ENCODE measurements at regions not wholly inside any gene's neighbourhood (a gene's known extent, or its start where the extent isn't known, plus 50 kb on each side); places are given as distances from the start of the nearest gene placed in this dataset.

DNA sequence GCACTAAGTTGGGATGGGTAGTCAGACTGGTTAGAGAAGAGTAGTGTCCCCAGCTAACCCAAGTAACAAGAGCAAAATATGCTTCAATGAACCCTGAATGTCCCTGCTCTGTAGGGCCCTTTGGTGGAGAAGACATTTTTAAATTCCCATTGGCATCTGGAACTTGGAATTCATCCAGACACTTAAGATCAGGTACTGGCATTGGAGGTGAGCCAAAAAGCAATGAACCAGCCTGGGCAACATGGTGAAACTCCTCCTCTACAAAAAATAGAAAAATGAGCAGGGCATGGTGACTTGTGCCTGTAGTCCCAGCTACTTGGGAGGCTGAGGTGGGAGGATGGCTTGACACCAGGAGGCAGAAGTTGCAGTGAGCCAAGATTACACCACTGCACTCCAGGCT is 58.9 kb upstream of the ZNF618 start:
- CTCF ChIA-PET, result interaction anchor here (0.8 to 1.0 kb wide), 3 partner anchors 10 to 216 kb away, joined by 3 to 4 read pairs (median 4); no protein-coding TSS in a partner anchor
- TF ChIP-seq ZNF292 (tag by site-specific recombination; IDR thresholded peaks at IDR 0.05; ENCODE audit: borderline replicate concordance, low read depth) (no peak), BCL11B (tag by site-specific recombination; IDR thresholded peaks at IDR 0.05; ENCODE audit: low read depth) (no peak)
- Histone ChIP-seq H3K4me1 (ENCODE audit: control insufficient read depth, insufficient read depth, low read length) (no peaks in the 10 kb centered on the region), H3K4me3 (ENCODE audit: low read depth, low read length) (no peak overlapping the region), H3K36me3 (ENCODE audit: control insufficient read depth in 2 of 2, insufficient read depth in 1 of 2, low read length in 2 of 2) (no peaks in the 10 kb centered on the region), H3K27ac (ENCODE audit: extremely low read depth, low read depth, low read length) (no peak overlapping the region), H3K9me3 (ENCODE audit: control insufficient read depth, insufficient read depth, low read depth, low read length) (no peaks in the 10 kb centered on the region)
- POLR2A ChIA-PET, result no interaction called here

DNA sequence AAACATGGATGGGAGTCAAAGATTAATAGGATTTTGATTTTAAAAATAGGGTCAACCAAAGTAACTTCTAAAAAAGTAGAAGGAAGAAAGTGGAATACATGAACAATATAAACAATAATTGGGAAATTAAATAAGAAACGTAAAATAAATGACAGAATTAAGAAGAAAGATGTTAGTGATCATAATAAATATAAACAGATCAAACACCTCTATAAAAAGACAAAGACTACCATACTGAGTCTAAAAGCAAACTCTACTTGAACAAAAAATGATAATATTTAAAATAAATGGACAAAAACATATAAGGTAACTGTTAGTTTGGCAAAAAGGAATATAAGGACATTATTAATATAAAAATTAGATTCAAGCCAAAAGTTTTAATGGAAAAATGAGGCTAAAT is 57.7 kb upstream of the ZNF618 start:
- ChIA-PET POLR2A (no interaction called here), CTCF (no interaction called here)
- Histone ChIP-seq H3K4me3 (ENCODE audit: low read depth, low read length) (no peak overlapping the region), H3K4me1 (ENCODE audit: control insufficient read depth, insufficient read depth, low read length) (no peaks in the 10 kb centered on the region), H3K36me3 (ENCODE audit: control insufficient read depth in 2 of 2, insufficient read depth in 1 of 2, low read length in 2 of 2) (no peaks in the 10 kb centered on the region), H3K27ac (ENCODE audit: extremely low read depth, low read depth, low read length) (no peak overlapping the region), H3K9me3 (ENCODE audit: control insufficient read depth, insufficient read depth, low read depth, low read length) (no peaks in the 10 kb centered on the region)
- TF ChIP-seq ZNF830 (tag by site-specific recombination; IDR thresholded peaks at IDR 0.05; ENCODE audit: low read depth) (no peak), HOXA7 (CRISPR knock-in tag; IDR thresholded peaks at IDR 0.05; ENCODE audit: borderline replicate concordance) (no peak), SETDB1 (IDR thresholded peaks at IDR 0.05; ENCODE audit: insufficient read length, low read length) (no peak), ZNF677 (tag by site-specific recombination; IDR thresholded peaks at IDR 0.05) (no peak), IKZF3 (tag by site-specific recombination; IDR thresholded peaks at IDR 0.05) (no peak), SP3 (tag by site-specific recombination; IDR thresholded peaks at IDR 0.05) (no peak), ZFP3 (tag by site-specific recombination; IDR thresholded peaks at IDR 0.05; ENCODE audit: low read depth) (no peak), ZNF843 (tag by site-specific recombination; IDR thresholded peaks at IDR 0.05) (no peak), ZNF777 (tag by site-specific recombination; IDR thresholded peaks at IDR 0.05; ENCODE audit: borderline replicate concordance) (no peak), BCL11A (tag by site-specific recombination; IDR thresholded peaks at IDR 0.05; ENCODE audit: low read depth) (no peak), ZBTB17 (tag by site-specific recombination; IDR thresholded peaks at IDR 0.05) (no peak)
- TF ChIP-seq, protein P1, sequence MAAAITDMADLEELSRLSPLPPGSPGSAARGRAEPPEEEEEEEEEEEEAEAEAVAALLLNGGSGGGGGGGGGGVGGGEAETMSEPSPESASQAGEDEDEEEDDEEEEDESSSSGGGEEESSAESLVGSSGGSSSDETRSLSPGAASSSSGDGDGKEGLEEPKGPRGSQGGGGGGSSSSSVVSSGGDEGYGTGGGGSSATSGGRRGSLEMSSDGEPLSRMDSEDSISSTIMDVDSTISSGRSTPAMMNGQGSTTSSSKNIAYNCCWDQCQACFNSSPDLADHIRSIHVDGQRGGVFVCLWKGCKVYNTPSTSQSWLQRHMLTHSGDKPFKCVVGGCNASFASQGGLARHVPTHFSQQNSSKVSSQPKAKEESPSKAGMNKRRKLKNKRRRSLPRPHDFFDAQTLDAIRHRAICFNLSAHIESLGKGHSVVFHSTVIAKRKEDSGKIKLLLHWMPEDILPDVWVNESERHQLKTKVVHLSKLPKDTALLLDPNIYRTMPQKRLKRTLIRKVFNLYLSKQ (tag by site-specific recombination; IDR thresholded peaks at IDR 0.05; ENCODE audit: borderline replicate concordance), result no peak
- TF ChIP-seq, protein P2, sequence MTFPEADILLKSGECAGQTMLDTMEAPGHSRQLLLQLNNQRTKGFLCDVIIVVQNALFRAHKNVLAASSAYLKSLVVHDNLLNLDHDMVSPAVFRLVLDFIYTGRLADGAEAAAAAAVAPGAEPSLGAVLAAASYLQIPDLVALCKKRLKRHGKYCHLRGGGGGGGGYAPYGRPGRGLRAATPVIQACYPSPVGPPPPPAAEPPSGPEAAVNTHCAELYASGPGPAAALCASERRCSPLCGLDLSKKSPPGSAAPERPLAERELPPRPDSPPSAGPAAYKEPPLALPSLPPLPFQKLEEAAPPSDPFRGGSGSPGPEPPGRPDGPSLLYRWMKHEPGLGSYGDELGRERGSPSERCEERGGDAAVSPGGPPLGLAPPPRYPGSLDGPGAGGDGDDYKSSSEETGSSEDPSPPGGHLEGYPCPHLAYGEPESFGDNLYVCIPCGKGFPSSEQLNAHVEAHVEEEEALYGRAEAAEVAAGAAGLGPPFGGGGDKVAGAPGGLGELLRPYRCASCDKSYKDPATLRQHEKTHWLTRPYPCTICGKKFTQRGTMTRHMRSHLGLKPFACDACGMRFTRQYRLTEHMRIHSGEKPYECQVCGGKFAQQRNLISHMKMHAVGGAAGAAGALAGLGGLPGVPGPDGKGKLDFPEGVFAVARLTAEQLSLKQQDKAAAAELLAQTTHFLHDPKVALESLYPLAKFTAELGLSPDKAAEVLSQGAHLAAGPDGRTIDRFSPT (tag by site-specific recombination; IDR thresholded peaks at IDR 0.05), result no peak

DNA sequence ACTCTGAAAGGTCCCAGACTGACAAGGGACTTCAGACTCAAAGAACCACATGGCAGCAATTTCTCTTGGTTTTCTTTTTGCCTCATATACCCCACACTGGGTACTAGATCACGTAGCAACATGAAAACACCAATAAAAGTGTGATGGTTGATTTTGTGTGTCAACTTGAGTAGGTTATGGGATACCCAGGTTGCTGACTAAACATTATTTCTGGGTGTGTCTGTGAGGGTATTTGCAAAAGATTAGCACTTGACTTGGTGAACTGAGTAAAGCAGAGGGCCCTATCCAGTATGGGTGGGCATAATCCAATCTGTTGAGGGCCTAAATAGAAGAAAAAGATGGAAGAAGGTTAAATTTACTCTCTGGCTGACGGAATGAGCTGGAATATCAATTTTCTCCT is 53.8 kb upstream of the ZNF618 start:
- POLR2A ChIA-PET, result no interaction called here
- no peak overlapping the region for H3K27ac ChIP-seq (ENCODE audit: extremely low read depth, low read depth, low read length)
- H3K4me1 ChIP-seq (ENCODE audit: control insufficient read depth, insufficient read depth, low read length), result no peaks in the 10 kb centered on the region
- no peaks in the 10 kb centered on the region for H3K36me3 ChIP-seq (ENCODE audit: control insufficient read depth in 2 of 2, insufficient read depth in 1 of 2, low read length in 2 of 2)
- CTCF ChIA-PET, result interaction anchor here (1.6 kb wide), 1 partner anchor 15 kb away, joined by 5 read pairs; no protein-coding TSS in a partner anchor
- H3K4me3 ChIP-seq (ENCODE audit: low read depth, low read length), result no peak overlapping the region
- H3K9me3 ChIP-seq (ENCODE audit: control insufficient read depth, insufficient read depth, low read depth, low read length), result no peaks in the 10 kb centered on the region
- TF ChIP-seq RBAK (tag by site-specific recombination; IDR thresholded peaks at IDR 0.05) (no peak), ZNF548 (tag by site-specific recombination; IDR thresholded peaks at IDR 0.05) (no peak), KLF8 (tag by site-specific recombination; IDR thresholded peaks at IDR 0.05) (no peak), KLF9 (tag by site-specific recombination; IDR thresholded peaks at IDR 0.05; ENCODE audit: low read depth) (no peak), ZFP41 (tag by site-specific recombination; IDR thresholded peaks at IDR 0.05; ENCODE audit: borderline replicate concordance) (no peak), YY1 (tag by site-specific recombination; IDR thresholded peaks at IDR 0.05) (no peak), SP3 (tag by site-specific recombination; IDR thresholded peaks at IDR 0.05) (no peak)
- TF ChIP-seq, protein P3, sequence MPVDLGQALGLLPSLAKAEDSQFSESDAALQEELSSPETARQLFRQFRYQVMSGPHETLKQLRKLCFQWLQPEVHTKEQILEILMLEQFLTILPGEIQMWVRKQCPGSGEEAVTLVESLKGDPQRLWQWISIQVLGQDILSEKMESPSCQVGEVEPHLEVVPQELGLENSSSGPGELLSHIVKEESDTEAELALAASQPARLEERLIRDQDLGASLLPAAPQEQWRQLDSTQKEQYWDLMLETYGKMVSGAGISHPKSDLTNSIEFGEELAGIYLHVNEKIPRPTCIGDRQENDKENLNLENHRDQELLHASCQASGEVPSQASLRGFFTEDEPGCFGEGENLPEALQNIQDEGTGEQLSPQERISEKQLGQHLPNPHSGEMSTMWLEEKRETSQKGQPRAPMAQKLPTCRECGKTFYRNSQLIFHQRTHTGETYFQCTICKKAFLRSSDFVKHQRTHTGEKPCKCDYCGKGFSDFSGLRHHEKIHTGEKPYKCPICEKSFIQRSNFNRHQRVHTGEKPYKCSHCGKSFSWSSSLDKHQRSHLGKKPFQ (tag by site-specific recombination; IDR thresholded peaks at IDR 0.05), result no peak
- TF ChIP-seq, protein P4, sequence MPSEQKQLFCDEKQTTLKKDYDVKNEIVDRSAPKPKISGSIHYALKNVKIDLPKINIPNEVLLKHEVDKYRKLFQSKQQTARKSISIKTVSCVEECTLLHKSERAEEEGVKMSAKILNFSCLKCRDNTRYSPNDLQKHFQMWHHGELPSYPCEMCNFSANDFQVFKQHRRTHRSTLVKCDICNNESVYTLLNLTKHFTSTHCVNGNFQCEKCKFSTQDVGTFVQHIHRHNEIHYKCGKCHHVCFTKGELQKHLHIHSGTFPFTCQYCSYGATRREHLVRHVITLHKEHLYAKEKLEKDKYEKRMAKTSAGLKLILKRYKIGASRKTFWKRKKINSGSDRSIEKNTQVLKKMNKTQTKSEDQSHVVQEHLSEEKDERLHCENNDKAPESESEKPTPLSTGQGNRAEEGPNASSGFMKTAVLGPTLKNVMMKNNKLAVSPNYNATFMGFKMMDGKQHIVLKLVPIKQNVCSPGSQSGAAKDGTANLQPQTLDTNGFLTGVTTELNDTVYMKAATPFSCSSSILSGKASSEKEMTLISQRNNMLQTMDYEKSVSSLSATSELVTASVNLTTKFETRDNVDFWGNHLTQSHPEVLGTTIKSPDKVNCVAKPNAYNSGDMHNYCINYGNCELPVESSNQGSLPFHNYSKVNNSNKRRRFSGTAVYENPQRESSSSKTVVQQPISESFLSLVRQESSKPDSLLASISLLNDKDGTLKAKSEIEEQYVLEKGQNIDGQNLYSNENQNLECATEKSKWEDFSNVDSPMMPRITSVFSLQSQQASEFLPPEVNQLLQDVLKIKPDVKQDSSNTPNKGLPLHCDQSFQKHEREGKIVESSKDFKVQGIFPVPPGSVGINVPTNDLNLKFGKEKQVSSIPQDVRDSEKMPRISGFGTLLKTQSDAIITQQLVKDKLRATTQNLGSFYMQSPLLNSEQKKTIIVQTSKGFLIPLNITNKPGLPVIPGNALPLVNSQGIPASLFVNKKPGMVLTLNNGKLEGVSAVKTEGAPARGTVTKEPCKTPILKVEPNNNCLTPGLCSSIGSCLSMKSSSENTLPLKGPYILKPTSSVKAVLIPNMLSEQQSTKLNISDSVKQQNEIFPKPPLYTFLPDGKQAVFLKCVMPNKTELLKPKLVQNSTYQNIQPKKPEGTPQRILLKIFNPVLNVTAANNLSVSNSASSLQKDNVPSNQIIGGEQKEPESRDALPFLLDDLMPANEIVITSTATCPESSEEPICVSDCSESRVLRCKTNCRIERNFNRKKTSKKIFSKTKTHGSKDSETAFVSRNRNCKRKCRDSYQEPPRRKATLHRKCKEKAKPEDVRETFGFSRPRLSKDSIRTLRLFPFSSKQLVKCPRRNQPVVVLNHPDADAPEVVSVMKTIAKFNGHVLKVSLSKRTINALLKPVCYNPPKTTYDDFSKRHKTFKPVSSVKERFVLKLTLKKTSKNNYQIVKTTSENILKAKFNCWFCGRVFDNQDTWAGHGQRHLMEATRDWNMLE (tag by site-specific recombination; conservative IDR thresholded peaks at IDR 0.05; ENCODE audit: low read depth), result no peak
